Stimulated activated CD4-positive, alpha-beta T cell treated with anti-CD3 and anti-CD28 coated beads, TNF-alpha, amount 100 ng/mL, for 4 hours (primary cell): ENCODE measurements at regions not wholly inside any gene's neighbourhood (a gene's known extent, or its start where the extent isn't known, plus 50 kb on each side); places are given as distances from the start of the nearest gene placed in this dataset.

ENCODE experiments used
- DNase-seq, 3 experiments: peaks; one replicate each; pipeline ENCODE4 v3.0.0-alpha.2; 2020; ENCODE audit warnings: low read depth in 3 of 3

DNA sequence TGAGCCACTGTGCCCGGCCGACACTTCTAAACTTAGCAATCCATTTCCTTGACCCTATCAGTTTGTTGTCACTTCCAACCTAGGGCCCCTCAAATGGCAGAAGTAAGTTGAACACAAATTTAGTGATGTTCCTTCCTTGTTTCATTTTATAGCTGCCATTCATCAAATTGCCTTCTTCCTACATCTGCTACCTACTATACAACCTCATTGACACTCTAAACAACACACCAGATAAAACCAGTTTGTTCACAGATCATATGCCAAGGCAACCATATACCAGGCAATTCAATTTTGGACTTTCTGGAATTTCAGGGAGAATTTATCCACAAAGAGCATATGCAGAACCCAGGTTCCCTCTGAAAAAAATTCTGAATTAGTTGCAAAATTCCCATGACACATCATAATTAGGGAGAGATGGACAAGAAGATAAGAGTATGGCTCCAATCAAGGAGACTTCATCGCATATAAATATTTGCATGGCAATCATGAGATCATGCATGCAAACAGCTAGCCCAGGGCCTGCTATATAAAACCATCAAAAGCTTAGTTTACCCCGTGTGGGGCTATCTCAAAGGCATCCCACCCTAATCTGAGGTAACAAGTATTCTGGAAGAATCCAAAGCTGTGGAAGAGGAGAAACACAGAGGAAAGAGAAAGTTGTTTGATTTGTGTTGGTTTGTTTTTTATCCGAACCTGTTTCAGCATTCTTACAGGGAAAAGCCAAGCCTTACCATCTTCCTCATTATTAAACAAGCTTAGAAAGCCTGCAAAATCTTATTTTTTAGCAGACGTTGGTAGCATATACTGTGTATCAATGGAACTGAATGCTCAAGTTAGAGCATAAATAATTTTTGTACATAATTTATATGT is 132.8 kb upstream of the TNFAIP3 start:
- DNase-seq = no peak

DNA sequence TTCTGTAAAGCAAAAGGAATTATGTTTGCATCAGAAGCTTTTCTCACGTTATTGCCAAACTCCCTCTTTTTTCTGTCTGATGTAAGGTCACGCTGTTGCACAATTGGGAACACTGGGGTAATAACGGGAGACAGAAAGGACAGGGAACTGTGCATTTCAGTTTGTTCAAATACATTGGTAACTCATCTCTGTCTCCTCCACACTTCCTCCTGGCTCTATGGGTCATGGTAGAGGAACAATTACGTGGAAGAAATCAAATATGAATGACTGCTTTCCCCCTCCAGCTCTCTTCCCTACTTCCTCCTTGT is 132.2 kb upstream of the TNFAIP3 start:
- DNase-seq = no peak

DNA sequence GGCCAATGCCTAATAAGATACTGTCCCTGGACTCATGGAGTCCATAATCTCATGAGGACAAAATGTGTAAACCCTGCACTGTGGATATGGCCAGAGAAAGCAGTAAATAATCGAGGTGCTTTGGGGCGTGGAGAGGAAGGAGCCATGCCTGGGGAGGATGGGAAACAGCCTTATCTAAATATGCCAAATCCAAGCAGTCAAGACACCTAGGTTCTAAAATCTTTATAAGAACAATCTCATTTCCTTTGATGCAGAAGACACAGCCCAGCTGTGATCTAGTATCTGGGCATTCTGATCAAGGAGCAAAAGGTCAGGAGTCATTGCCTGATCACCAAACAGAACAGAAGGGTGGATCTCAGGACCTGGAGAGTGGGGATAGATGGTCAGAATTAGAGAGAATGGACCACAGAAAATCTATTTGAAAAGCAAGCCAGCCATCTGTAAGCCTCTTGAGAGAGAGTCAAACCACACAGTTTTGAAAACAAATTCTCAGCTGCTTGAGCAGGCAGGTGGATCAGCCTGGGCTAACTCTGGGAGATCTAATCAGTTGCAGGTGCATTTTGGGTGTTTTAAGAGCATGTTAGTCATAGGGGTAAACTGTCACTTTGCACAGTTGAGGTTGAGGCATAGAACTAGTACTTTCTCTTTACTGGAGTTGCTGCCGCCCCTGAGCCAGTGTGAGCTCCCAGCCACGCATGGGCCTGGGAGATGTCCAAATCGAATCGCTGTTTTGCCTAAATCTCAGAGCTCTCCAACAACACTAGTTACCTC is 130.8 kb upstream of the TNFAIP3 start:
- no peak for DNase-seq

DNA sequence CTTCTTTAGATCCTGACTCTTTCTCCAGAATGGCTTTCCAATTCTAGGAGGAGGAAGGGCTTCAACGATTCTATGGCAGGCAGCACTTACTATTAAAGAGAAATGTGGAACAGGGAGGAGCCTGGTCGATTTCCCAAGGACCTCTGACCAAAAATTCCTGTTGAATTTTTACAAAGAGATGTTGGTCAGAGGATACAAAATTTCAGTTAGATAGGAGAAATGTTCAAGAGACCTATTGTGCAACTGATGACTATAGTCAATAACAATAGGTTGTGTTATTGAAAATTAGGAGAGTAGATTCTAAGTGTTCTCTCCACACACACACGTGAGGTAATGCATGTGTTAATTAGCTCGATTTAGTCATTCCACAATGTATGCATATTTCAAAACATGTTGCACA is 130.1 kb upstream of the TNFAIP3 start:
- DNase-seq = no peak

DNA sequence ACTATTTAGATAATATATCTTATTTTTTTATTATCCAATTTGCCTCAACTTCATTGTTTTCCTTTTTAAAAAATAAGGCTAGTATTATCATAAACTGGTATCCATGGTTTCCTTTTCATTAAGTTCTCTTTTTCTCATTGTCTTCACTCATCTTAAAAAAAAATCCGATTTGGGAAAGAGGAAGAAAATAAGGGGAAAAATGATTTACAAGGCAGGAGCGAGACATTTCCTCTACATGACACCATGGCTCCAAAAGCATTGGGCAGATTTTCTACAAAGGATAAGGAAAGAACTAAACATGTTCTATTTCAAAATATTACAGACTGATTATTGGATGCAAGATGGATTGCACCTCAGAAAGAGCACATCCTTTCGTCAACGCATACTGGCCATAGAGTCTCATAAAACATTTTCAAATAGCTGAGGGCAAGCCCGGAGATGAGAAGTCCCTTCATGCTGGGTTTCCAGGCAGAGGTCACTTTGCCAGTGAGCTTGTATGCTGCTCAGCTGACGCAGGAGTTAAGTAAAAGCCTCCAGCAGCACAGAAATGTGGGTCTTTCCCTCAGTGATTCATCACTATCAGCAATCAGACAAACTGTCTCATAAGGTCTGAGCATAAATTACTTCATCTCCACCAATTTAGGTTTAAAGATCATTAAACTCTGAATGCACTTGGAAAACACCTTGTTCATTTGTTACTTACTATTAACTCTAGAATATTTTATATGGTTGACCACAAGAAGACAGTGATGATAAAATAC is 129.0 kb upstream of the TNFAIP3 start:
- DNase-seq = no peak

DNA sequence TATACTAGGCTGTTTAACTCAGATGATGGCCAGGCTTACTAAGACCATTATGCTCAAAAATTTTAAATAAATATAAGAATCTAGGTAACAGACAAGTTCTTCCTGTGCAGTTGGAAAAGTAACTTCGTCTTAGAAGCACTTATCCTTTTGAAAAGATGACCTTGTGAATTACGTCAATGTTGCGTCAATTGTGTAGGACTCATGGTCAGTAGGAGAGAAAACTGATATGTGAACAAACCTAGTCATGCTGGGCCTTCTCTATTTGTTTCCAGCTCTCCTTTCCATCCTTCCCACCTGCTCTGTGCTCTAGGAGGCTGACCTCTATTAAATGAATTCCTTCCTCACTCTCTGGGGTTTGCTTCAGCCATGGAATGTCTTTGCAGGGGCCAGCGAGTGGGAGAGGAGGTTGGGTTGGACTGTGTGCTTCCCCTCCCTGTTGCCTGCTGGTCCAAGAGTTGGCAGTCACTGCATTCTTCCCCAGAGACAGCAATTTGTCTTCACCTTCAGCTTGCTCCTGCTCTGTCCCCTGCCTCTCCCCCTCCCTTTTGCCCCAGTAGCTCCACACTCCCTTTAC is 128.0 kb upstream of the TNFAIP3 start:
- no peak for DNase-seq

DNA sequence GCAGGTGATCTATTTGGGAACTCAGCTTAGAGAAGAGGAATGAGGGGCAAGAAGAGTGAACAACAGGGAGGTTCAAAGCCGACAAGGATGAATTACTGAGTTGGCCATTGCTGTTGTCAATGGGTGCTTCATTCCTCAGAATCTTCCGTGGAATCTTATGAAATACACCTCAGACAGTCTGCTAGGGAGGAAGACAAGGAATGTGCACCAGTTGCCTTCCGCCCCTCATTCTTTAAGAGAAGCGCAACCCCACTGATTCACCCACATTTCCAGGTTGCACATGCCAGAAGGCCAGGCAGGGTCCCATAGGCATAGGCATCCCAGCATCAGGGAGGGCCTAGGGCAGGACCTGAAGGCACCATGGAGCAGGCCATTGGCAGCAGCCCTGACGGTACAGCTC is 127.5 kb upstream of the TNFAIP3 start:
- DNase-seq = no peak

DNA sequence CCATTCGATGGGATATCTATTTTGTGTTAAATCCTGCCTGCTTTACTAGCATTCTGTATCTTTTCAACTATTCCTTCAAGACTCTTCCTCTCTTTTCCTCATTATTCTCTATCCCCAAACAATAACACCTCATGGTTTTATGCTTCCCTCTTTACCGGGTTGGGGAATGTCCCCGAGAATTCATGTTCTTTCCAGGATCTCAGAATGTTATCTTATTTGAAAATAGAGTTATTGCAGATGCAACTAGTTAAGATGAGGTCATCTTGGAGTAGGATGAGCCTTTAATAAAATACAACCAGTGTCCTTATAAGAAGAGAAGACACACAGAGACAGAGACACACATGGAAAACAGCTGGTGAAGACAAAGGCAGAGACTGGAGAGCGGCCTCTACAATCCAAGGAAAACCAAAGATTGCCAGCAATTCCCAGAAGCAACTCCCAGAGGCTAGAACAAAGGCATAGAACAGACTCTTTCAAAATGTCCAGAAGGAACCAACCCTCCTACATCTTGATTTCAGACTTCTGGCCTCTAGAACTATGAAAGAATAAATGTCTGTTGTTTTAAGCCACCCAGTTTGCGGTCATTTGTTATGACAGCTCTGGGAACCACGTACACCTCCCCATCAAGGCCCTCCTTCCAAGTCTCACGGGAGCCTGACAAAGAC is 126.8 kb upstream of the TNFAIP3 start:
- DNase-seq = no peak

DNA sequence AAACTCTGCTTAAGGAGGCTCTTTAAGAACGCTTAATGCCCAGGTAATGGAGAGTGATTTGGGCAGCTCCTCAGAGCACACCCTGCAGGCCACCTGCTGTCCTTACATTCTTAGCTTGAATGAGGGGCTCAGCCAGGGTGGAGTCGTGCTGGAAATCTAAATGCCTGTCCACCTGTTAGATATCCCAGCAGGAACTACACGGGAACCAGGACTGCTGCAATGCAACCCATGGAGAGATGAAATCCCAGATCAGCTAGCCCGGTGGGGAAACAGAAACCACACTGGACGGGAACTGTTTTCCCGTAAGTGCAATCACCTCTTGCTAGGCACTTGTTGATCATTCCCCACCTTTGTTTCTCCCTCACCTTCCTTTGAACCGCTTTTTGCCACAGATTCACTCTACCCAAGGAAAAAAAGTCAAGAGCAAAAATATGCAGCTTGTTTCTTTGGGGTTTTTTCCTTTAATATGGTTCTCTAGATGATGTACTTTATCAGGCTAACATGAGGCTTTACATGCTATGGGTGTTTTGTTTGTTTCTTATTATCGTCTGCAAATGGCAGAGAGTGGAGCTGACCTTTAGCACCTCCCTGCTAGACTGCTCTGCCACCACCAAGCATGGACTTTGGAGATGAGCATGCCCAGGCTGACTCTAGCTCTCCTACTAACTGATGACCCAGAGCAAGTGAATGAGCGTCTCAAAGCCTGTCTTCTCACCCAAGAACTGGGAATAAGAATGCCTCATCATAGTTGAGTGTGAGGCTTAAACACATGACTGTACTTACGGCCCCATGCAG is 125.9 kb upstream of the TNFAIP3 start:
- no peak for DNase-seq

DNA sequence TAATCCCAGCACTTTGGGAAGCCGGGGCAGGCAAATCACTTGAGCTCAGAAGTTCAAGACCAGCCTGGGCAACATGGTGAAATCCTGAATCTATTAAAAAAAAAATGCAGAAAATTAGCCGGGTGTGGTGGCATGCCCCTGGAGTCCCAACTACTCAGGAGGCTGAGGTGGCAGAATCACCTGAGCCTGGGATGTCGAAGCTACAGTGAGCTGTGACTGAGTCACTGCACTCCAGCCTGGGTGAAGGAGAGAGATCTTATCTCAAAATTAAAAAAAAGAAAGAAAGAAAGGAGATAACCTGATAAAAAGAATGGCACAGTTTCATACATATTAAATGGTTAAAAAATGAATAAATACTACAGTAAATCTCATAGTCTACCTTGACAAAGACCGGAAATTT is 123.6 kb upstream of the TNFAIP3 start:
- DNase-seq = no peak

DNA sequence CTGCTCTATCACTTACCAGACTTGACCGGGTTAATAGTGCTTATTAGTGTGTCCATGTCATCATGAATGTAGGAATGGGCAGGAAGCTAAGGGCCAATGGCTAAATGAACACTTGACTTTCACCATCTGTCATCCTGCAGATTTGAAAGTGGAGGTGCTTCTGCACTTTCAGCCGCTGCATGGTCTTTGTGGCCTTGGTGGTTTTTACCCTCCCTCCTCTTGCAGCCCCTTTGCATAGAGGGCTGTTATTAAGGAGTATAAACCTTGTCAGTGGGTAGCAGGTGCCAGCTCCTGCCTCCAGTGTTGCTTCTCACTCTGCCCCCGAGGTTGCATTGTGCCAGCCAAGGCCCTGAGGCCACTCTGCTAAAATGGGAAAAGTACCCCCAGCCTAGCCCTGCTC is 122.2 kb upstream of the TNFAIP3 start:
- no peak for DNase-seq

DNA sequence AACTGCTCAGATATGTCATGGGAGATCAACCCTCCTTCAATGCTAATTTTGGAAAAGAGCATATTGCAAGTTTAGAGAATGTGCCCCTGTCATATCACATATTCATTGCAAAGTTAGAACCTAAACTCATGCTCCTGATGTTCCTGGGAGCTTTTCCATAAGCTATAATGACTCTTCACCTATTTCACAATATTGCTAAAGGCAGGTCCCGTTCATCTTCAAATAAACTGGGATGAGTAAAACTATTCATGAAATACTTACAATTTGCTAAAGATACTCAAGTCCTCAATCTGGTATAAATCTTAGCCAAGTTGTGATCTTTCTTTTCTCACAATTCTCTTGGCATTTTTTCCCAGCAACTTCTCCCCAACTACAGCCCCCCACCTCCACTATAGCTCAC is 121.7 kb upstream of the TNFAIP3 start:
- no peak for DNase-seq

DNA sequence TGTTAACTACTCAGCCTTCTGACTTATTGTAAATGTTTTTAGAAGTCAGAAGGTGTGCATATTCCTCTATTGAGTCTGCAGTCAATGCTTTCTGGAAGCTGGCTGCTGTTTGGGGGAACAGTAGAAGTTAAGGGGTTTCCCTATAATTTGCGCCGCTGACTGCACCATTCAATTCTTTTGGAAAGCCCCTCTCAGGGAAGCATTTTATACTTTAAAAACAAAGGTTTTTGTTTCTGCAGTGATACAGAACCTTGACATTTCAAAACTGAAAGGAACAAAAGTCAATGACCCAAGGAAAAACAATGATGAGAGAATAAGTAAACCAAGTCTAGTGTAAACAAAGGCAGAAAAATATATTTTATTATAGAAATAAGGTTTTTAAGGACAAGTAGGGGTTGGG is 120.8 kb upstream of the TNFAIP3 start:
- DNase-seq = no peak

DNA sequence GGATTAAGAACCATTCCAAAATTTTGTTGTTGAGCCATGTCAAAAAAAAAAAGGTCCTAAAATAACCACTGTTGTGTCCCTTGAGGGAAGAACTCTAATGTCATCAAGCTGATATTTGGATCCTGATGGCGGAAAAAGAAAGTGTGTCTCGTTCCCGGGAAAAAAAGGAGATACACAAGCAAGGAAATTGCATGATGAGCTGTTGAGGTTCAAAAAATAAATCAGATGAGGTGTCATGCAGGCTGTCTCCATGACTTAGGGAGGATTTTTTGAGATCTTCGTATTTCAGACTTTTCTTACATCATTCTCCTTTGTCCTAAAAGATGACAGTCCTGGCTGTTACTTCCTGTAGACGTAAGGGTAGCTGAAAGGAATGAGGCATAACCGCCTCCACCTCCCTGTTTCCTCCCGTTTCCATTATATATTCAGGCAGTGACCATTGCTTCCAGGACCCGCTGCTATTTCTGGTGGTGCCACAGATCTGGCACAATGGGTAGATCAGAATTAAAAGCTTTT is 117.3 kb upstream of the TNFAIP3 start:
- DNase-seq = no peak

DNA sequence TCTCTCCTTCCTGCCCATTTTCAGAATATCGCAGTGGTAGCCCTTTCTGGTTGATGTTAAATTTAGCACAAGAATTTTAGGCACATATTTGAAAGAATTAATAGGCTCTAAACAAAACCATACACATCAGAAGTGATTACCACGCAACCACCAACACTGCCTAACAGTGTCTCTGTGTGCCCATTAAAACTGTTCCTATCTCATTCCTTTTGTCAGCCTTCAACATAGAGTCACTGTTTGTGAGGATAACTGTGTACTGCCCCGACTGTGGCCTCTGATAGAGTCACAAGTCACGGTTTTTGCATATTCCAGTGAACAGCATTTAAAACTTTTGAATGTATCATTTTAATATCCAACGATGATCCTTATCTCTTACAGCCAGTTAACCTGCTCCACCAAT is 116.8 kb upstream of the TNFAIP3 start:
- no peak for DNase-seq

DNA sequence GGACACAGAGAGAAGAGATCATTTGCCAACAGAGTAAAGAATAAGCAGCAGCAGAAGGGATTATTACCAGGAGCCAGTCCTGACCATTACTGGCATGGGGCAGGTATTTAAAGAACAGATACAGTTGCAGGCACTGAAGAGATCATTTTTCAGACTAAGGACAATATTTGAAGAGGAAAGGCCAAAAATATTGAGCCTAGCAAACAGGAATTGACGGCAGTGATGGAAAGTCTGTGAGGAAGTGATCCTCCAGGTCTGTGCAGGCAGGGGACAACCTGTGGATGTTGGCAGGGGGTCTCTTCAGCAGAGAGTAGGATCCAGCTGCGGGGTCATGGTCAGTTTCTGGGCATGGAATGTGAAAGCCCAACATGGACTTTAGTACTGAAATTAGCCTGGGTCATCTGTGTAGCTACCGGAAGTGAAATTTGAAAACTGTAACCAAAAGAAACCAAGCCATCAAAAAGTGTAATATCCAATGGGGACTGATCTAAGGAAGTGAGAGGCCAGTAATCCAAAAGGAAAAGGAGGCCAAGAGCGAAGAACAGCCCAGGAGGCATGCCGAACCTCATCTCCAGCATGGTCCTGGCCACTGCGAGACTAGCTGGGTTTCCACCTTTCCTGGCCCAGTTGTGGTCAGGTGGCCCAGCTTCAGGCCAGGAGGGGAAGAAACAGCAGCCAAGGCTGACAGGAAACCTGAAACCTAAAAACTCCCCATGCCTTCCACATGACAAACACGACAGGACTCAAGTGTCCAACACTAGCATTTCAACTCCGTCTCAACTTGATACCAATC is 115.1 kb upstream of the TNFAIP3 start:
- no peak for DNase-seq

DNA sequence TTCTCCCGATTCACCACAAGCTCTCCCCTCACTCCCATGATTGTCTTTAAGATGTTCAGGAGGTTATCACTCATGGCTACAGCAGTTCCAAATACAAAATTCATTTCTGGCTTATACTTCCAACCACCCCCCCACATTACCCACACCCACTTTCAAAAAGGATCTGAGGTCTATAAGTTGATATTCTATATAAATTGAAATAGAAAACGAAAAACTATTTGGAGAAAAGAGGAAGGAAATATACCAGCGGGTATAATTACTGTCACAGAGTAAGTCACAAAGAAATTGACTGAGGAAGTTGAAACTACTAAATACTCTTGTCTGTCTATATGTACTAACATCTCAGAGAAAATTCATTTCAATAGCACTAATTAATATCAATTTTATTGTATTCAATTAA is 112.7 kb upstream of the TNFAIP3 start:
- no peak for DNase-seq

DNA sequence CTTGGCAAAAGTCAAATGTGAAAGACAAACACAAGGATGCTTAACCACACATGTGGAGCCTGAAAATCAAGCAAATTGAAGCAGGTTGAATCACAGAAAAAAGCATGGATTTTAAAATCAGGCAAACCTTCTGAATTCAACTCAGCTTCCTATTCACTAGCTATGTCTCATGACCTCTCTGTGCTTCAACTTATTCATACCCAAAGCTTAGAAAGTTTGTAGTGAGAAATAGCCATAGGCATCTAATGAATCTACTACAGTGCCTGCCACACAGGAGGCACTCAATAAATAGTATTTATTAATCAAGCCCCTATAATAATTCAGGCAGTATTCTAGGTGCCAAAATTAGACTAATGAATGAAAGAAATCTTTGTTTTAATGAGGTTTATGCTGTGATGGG is 112.2 kb upstream of the TNFAIP3 start:
- DNase-seq = no peak

DNA sequence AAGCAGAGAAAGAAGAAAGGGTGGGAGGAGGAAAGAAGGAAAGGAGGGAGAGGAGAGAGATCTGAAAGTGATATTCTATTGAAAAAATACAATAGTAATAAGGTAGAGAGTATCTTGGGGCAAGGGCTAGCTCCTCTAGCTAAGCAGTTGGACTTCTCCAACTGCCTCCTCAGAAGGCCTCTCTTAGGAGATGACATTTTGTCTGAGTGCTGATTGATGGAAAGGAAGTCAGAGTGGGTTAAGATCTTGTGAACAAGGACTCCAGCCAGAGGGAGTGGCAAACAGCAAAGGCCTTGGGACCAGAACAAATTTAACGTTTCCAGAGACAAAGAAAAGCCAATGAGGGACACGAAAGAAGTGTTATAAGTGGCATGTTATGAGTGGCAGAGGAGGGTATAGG is 111.8 kb upstream of the TNFAIP3 start:
- no peak for DNase-seq

DNA sequence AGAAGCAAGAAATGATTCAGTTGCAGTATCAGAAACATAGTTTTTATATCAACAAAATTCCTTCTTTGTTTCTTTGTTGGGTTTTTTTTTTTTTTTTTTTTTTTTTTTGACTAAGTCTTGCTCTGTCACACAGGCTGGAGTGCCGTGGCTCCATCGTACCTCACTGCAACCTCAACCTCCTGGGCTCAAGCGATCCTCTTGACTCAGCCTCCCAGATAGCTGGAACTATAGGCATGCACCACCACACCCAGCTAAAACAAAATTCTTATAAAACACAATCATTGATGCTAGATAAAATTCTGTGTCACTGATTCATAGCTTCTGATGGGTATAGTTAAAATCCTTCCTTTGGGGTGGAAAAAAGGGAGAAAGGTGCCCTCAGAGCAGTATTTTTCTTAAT is 110.3 kb upstream of the TNFAIP3 start:
- no peak for DNase-seq
